IMR-90 (cell line): ENCODE measurements at regions not wholly inside any gene's neighbourhood (a gene's known extent, or its start where the extent isn't known, plus 50 kb on each side); places are given as distances from the start of the nearest gene placed in this dataset.
A peak's percentile ranks its signal among the peaks of the same experiment; 100 is the strongest.

Experiments
- ATAC-seq: fragments of 200-7000 bp; cut with Tn5 transposase; 2 replicates; pipeline ENCODE4 v1.9.1; 2020; ENCODE audit warnings: low read depth, mild to moderate bottlenecking, moderate library complexity
- BruUV-seq: library from RNA; stranded (reverse); fragments of 400-500 nt; replicated peaks from 2 replicates; lab custom pipeline; 2021; lab: Mats Ljungman, UMichigan
- CTCF ChIA-PET: fragments of 300-600 bp; formaldehyde crosslinking; extraction: SDS; loops from one replicate; lab custom pipeline; 2021; ENCODE audit warnings: antibody characterized with exemption; lab: Yijun Ruan, JAX
- POLR2A ChIA-PET: fragments of 300-600 bp; sonication (Branson Sonifier 250); formaldehyde crosslinking; loops from one replicate; lab custom pipeline; 2022; ENCODE audit warnings: antibody characterized with exemption; ENCODE audit not compliant: unreplicated experiment; lab: Charles Lee
- DNase-seq: peaks from one replicate; pipeline ENCODE4 v3.0.0; 2013
- H2AFZ ChIP-seq: replicated peaks from 2 replicates; pipeline ENCODE3; 2013; ENCODE audit warnings: low read length, mild to moderate bottlenecking; ENCODE audit not compliant: poor library complexity
- H2AK5ac ChIP-seq: 2 replicates; pipeline ENCODE4 v1.6.1; 2013; ENCODE audit warnings: low read depth, low read length, inconsistent platforms
- H2AK9ac ChIP-seq: replicated peaks from 2 replicates; pipeline ENCODE3; 2013; ENCODE audit warnings: mild to moderate bottlenecking, low read depth, low read length, moderate library complexity; ENCODE audit not compliant: poor library complexity
- H2BK120ac ChIP-seq: 2 replicates; pipeline ENCODE4 v1.6.1; 2013; ENCODE audit warnings: low read depth, low read length, inconsistent platforms
- H2BK15ac ChIP-seq: 3 replicates; pipeline ENCODE4 v1.6.1; 2013; ENCODE audit warnings: low read depth, low read length, inconsistent platforms
- H2BK20ac ChIP-seq: 2 replicates; pipeline ENCODE4 v1.6.1; 2013; ENCODE audit warnings: low read depth, mild to moderate bottlenecking, inconsistent platforms, low read length, moderate library complexity
- H2BK5ac ChIP-seq: 2 replicates; pipeline ENCODE4 v1.6.1; 2013; ENCODE audit warnings: mild to moderate bottlenecking, low read depth, low read length, inconsistent platforms; ENCODE audit not compliant: poor library complexity, severe bottlenecking
- H3K14ac ChIP-seq: replicated peaks from 2 replicates; pipeline ENCODE4 v1.6.1; 2013; ENCODE audit warnings: low read depth, low read length, inconsistent platforms
- H3K18ac ChIP-seq: 2 replicates; pipeline ENCODE4 v1.6.1; 2013; ENCODE audit warnings: low read depth, low read length, control low read depth
- H3K23ac ChIP-seq: 2 replicates; pipeline ENCODE4 v1.6.1; 2013; ENCODE audit warnings: low read depth, low read length, inconsistent platforms
- H3K27ac ChIP-seq: 2 replicates; pipeline ENCODE4 v1.5.1; 2013; ENCODE audit warnings: mild to moderate bottlenecking, control low read depth, low read length; ENCODE audit not compliant: insufficient read depth
- H3K27me3 ChIP-seq: 2 replicates; pipeline ENCODE4 v1.6.1; 2013; ENCODE audit warnings: low read length; ENCODE audit not compliant: control insufficient read depth, insufficient read depth
- H3K36me3 ChIP-seq: 2 replicates; pipeline ENCODE4 v1.6.1; 2013; ENCODE audit warnings: low read length, mixed read lengths; ENCODE audit not compliant: control insufficient read depth, insufficient read depth
- H3K4ac ChIP-seq: 2 replicates; pipeline ENCODE4 v1.6.1; 2013; ENCODE audit warnings: low read depth, low read length, inconsistent platforms
- H3K4me1 ChIP-seq: 2 replicates; pipeline ENCODE4 v1.6.1; 2013; ENCODE audit warnings: low read length, mixed read lengths; ENCODE audit not compliant: control insufficient read depth, insufficient read depth
- H3K4me2 ChIP-seq: 2 replicates; pipeline ENCODE4 v1.6.1; 2013; ENCODE audit warnings: low read depth, mild to moderate bottlenecking, control low read depth, low read length, moderate library complexity
- H3K4me3 ChIP-seq: 2 replicates; pipeline ENCODE4 v1.5.1; 2013; ENCODE audit warnings: low read depth, mild to moderate bottlenecking, control low read depth, low read length, moderate library complexity; ENCODE audit not compliant: insufficient read depth
- H3K56ac ChIP-seq: 2 replicates; pipeline ENCODE4 v1.6.1; 2013; ENCODE audit warnings: low read length, inconsistent platforms; ENCODE audit not compliant: insufficient read depth; ENCODE audit errors: extremely low read depth
- H3K79me1 ChIP-seq, 2 experiments: 2 replicates each; pipeline ENCODE4 v1.6.1; 2013; ENCODE audit warnings: low read length in 2 of 2, inconsistent platforms in 1 of 2, low read depth in 1 of 2
- H3K9ac ChIP-seq: 2 replicates; pipeline ENCODE4 v1.6.1; 2013; ENCODE audit warnings: low read depth, low read length, control low read depth
- H3K9me1 ChIP-seq: 2 replicates; pipeline ENCODE4 v1.6.1; 2013; ENCODE audit warnings: low read length, inconsistent platforms; ENCODE audit not compliant: insufficient read depth
- H3K9me3 ChIP-seq: 2 replicates; pipeline ENCODE4 v1.6.1; 2013; ENCODE audit warnings: low read length; ENCODE audit not compliant: control insufficient read depth, insufficient read depth
- H4K20me1 ChIP-seq: 2 replicates; pipeline ENCODE4 v1.6.1; 2013; ENCODE audit warnings: low read length, inconsistent platforms; ENCODE audit not compliant: insufficient read depth
- H4K5ac ChIP-seq: 2 replicates; pipeline ENCODE4 v1.6.1; 2013; ENCODE audit warnings: mild to moderate bottlenecking, low read depth, low read length, control low read depth
- H4K8ac ChIP-seq, 2 experiments: 2 replicates each; pipeline ENCODE4 v1.6.1; 2013; ENCODE audit warnings: low read depth in 2 of 2, low read length in 2 of 2, control low read depth in 1 of 2, inconsistent platforms in 1 of 2
- H4K91ac ChIP-seq: 2 replicates; pipeline ENCODE4 v1.6.1; 2013; ENCODE audit warnings: low read depth, low read length, inconsistent platforms; ENCODE audit not compliant: insufficient read depth
- BHLHE40 ChIP-seq: fragments of 150-350 bp; IDR thresholded peaks from 2 replicates; pipeline ENCODE4 v1.6.1; 2016; ENCODE audit warnings: mild to moderate bottlenecking, low read depth, low read length
- CEBPB ChIP-seq: IDR thresholded peaks from 2 replicates; pipeline ENCODE4 v1.6.1; 2012; ENCODE audit warnings: low read depth, low read length, improper control_type of control experiment
- CHD1 ChIP-seq: IDR thresholded peaks from 2 replicates; pipeline ENCODE4 v1.6.1; 2012; ENCODE audit warnings: low read depth, low read length, improper control_type of control experiment
- CTCF ChIP-seq: conservative IDR thresholded peaks from 2 replicates; pipeline ENCODE4 v1.5.1; 2012; ENCODE audit warnings: mild to moderate bottlenecking, low read depth, low read length, improper control_type of control experiment
- MAFK ChIP-seq: IDR thresholded peaks from 2 replicates; pipeline ENCODE4 v1.6.1; 2012; ENCODE audit warnings: low read depth, low read length, improper control_type of control experiment
- MAZ ChIP-seq: IDR thresholded peaks from 2 replicates; pipeline ENCODE4 v1.6.1; 2012; ENCODE audit warnings: low read depth, mild to moderate bottlenecking, low read length, improper control_type of control experiment, moderate library complexity, borderline replicate concordance
- MXI1 ChIP-seq: IDR thresholded peaks from 2 replicates; pipeline ENCODE4 v1.6.1; 2012; ENCODE audit warnings: low read depth, mild to moderate bottlenecking, low read length, moderate library complexity, borderline replicate concordance
- RAD21 ChIP-seq: IDR thresholded peaks from 2 replicates; pipeline ENCODE4 v1.6.1; 2012; ENCODE audit warnings: low read length, improper control_type of control experiment
- SMC3 ChIP-seq: fragments of 150-350 bp; IDR thresholded peaks from 2 replicates; pipeline ENCODE4 v1.6.1; 2016; ENCODE audit warnings: low read depth, mild to moderate bottlenecking, antibody characterized with exemption, low read length, moderate library complexity
- USF2 ChIP-seq: fragments of 150-350 bp; IDR thresholded peaks from 2 replicates; pipeline ENCODE4 v1.6.1; 2017; ENCODE audit warnings: mild to moderate bottlenecking, antibody characterized with exemption, low read length, low read depth
- WGBS, 2 experiments: methylation state at CpG; one replicate each; pipeline versions ENCODE4 v1.1.5 to v1.1.7; 2013; ENCODE audit warnings: missing lambda C conversion rate in 2 of 2; ENCODE audit not compliant: insufficient read length in 1 of 2; ENCODE audit errors: extremely low coverage in 2 of 2; 5-methylcytosine and 5-hydroxymethylcytosine counted together
- dilution Hi-C: fragments of 300-500 bp; cut with HindIII; formaldehyde crosslinking; loops from one replicate; pipeline ENCODE4 v1.14.3; 2018; ENCODE audit warnings: low sequenced_read_pairs; ENCODE audit not compliant: unreplicated experiment
- in situ Hi-C: fragments of 300-500 bp; cut with MboI; formaldehyde crosslinking; loops from 3 replicates; pipeline ENCODE4 v1.14.3; 2019; ENCODE audit warnings: low sequenced_read_pairs, inconsistent platforms, mixed read lengths
- intact Hi-C: fragments of 100-400 bp; cut with micrococcal nuclease; formaldehyde crosslinking; loops from 2 replicates; pipeline ENCODE4 v1.10.0; 2022

- peak; percentile 5 for DNase-seq
- in situ Hi-C loops, result no loop called here
Measured at GRCh38 chr10:60664859-60665258, 113.4 kb upstream of the CDK1 start.

More at GRCh38 chr10:60664859-60665258, 113.4 kb upstream of the CDK1 start:
- Histone ChIP-seq H3K9ac (no peak overlapping the region), H2AFZ (no peak overlapping the region), H2BK5ac (no peak overlapping the region), H3K4me2 (no peak overlapping the region), H4K91ac (no peak overlapping the region), H3K4ac (no peak overlapping the region), H2BK20ac (no peak overlapping the region), H3K79me1 (no peaks in the 10 kb centered on the region), H4K8ac (no peak overlapping the region), H2BK15ac (no peak overlapping the region), H2AK9ac (no peak overlapping the region), H2AK5ac (no peak overlapping the region), H3K4me1 (peaks cover 2% of the 10 kb centered on the region), H4K5ac (no peak overlapping the region), H3K18ac (no peak overlapping the region), H4K20me1 (no peaks in the 10 kb centered on the region), H3K36me3 (no peaks in the 10 kb centered on the region), H3K9me3 (no peaks in the 10 kb centered on the region), H3K56ac (no peak overlapping the region), H3K9me1 (no peaks in the 10 kb centered on the region), H3K4me3 (no peak overlapping the region), H3K27me3 (no peaks in the 10 kb centered on the region; the same call in 1 of the 2 replicates), H3K27ac (no peak overlapping the region), H3K14ac (no peak overlapping the region), H2BK120ac (no peak overlapping the region), H3K23ac (no peak overlapping the region)
- 80% methylated on average over 1 of the region's 4 CpGs; no CpG with 5 or more reads in 1 of the 2 experiments for WGBS, 2 experiments
- TF ChIP-seq USF2, result no peak
- TF ChIP-seq MXI1, result no peak
- TF ChIP-seq BHLHE40, result no peak
- no peak for TF ChIP-seq CTCF
- TF ChIP-seq CHD1, result no peak
- no peak for TF ChIP-seq MAZ
- TF ChIP-seq MAFK, result no peak
- no peak for TF ChIP-seq CEBPB
- no peak for TF ChIP-seq SMC3
- TF ChIP-seq RAD21, result no peak
- dilution Hi-C loops (no loop called here), intact Hi-C loops (no loop called here)
- no TSS peak for BruUV-seq
- ChIA-PET POLR2A (no interaction called here), CTCF (no interaction called here)
- no peak for ATAC-seq
